Stomach (tissue), 8 donors: ENCODE measurements at regions not wholly inside any gene's neighbourhood (a gene's known extent, or its start where the extent isn't known, plus 50 kb on each side); places are given as distances from the start of the nearest gene placed in this dataset.
A peak's percentile ranks its signal among the peaks of the same experiment; 100 is the strongest.

Source experiments
- DNase-seq, 2 donors: peaks; one replicate each; pipeline versions ENCODE4 v3.0.0 to v3.0.0-alpha.2; 2013 to 2019
- H3K27ac ChIP-seq, 5 donors: fragments of 200-600 bp in 4 of 5; sonication (generic) in 4 of 5; one replicate each; pipeline ENCODE4 v1.5.1; 2013 to 2019; ENCODE audit warnings: mild to moderate bottlenecking in 1 of 5, moderate library complexity in 1 of 5
- H3K27me3 ChIP-seq, 3 donors: fragments of 200-600 bp; sonication (generic); one replicate each; pipeline ENCODE4 v1.5.1; 2017 to 2019; ENCODE audit warnings: mixed run types in 1 of 3
- H3K36me3 ChIP-seq, 4 donors: fragments of 200-600 bp; sonication (generic); 1 replicate in 3 of 4; 2 replicates in 1 of 4; pipeline ENCODE4 v1.5.1; 2016 to 2019
- H3K4me1 ChIP-seq, 4 donors: fragments of 200-600 bp; sonication (generic); one replicate each; pipeline ENCODE4 v1.5.1; 2016 to 2019
- H3K4me3 ChIP-seq, 4 donors: fragments of 200-600 bp; sonication (generic) in 3 of 4; one replicate each; pipeline ENCODE4 v1.5.1; 2016 to 2019; ENCODE audit warnings: mild to moderate bottlenecking in 1 of 4
- H3K9me3 ChIP-seq, 4 donors: fragments of 200-600 bp; sonication (generic); one replicate each; pipeline ENCODE4 v1.5.1; 2016 to 2019
- CTCF ChIP-seq, 7 experiments: fragments of 450-650 bp in 4 of 7; fragments of 200-600 bp in 3 of 7; sonication (generic) in 3 of 7; IDR thresholded peaks; one replicate each; pipeline ENCODE4 v1.5.1; 2016 to 2019; ENCODE audit warnings: antibody characterized with exemption in 7 of 7, control low read depth in 2 of 7, mild to moderate bottlenecking in 1 of 7
- EP300 ChIP-seq: sonication (generic); formaldehyde crosslinking; IDR thresholded peaks from one replicate; pipeline ENCODE4 v1.6.1; 2017; ENCODE audit warnings: antibody characterized with exemption
- POLR2A ChIP-seq, 4 donors: fragments of 450-650 bp; IDR thresholded peaks; one replicate each; pipeline ENCODE4 v1.6.1; 2016; ENCODE audit warnings: antibody characterized with exemption in 4 of 4, control low read depth in 2 of 4, mild to moderate bottlenecking in 1 of 4, moderate library complexity in 1 of 4
- POLR2AphosphoS5 ChIP-seq, 3 donors: sonication (generic); formaldehyde crosslinking; IDR thresholded peaks; one replicate each; pipeline ENCODE4 v1.6.1; 2016; ENCODE audit warnings: antibody characterized with exemption in 3 of 3
- WGBS, 5 donors: extraction: QIAGEN DNeasy Blood & Tissue Kit in 3 of 5; methylation state at CpG; one replicate each; pipeline versions ENCODE4 v1.1.5 to v1.1.7; 2013 to 2018; 5-methylcytosine and 5-hydroxymethylcytosine counted together
- intact Hi-C: fragments of 100-400 bp; cut with DNase I; formaldehyde crosslinking; loops from one replicate; pipeline ENCODE4 v1.15.1; 2023; ENCODE audit warnings: low total_unique reads
- donor health status: healthy with polysubstance abuse.
- donor health status: Bipolar disorder and iron deficiency.
- donor health status: healthy.

DNA sequence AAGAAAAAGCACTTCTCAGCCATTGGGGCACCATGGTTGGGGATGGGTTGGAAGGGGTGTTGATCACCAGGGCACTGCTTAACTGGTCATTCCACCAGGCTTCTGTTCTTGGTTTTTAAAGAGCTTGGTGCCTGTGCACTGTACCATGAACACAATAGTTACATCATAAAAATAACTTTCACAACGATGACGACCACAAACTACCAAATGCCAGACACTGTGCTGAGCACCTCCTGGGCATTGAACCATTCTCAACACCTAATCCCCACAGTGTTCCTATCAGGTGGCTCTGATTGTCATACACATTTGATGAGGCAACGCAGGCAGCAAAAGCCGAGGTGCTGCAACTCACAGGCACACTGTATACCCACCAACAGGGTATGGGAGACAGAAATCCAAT, 208.0 kb downstream of the FOXL1 start:
- DNase-seq, result peak in 1 of 2 donors; percentile 9
- 81 to 92% (median 89%) methylated on average over 4 of the region's 4 CpGs for WGBS, 5 donors
- Histone ChIP-seq H3K36me3 (no peaks in the 10 kb centered on the region), H3K9me3 (no peaks in the 10 kb centered on the region), H3K4me1 (peaks cover 0 to 8% (median 0%) of the 10 kb centered on the region in 4 donors), H3K27me3 (peaks cover 0 to 57% (median 4%) of the 10 kb centered on the region in 3 donors), H3K4me3 (no peak overlapping the region), H3K27ac (no peak overlapping the region)
- intact Hi-C loops, result no loop called here
- TF ChIP-seq CTCF (IDR thresholded peaks at IDR 0.05) (no peak), POLR2A (IDR thresholded peaks at IDR 0.05) (no peak), EP300 (no peak), POLR2AphosphoS5 (IDR thresholded peaks at IDR 0.05) (no peak)

GRCh38 chr16:86786994-86787393, 208.6 kb downstream of the FOXL1 start:
- H3K27me3 ChIP-seq, result peaks cover 0 to 60% (median 4%) of the 10 kb centered on the region in 3 donors
- intact Hi-C loops, result no loop called here
- no peaks in the 10 kb centered on the region for H3K9me3 ChIP-seq
- no peak for DNase-seq
- no peak overlapping the region for H3K27ac ChIP-seq
- TF ChIP-seq EP300 (no peak), POLR2AphosphoS5 (IDR thresholded peaks at IDR 0.05) (no peak), CTCF (IDR thresholded peaks at IDR 0.05) (no peak), POLR2A (IDR thresholded peaks at IDR 0.05) (no peak)
- WGBS, 5 donors, result 83 to 89% (median 86%) methylated on average over 1 of the region's 1 CpG
- peaks cover 0 to 8% (median 0%) of the 10 kb centered on the region in 4 donors for H3K4me1 ChIP-seq
- H3K4me3 ChIP-seq, result no peak overlapping the region
- no peaks in the 10 kb centered on the region for H3K36me3 ChIP-seq

DNA sequence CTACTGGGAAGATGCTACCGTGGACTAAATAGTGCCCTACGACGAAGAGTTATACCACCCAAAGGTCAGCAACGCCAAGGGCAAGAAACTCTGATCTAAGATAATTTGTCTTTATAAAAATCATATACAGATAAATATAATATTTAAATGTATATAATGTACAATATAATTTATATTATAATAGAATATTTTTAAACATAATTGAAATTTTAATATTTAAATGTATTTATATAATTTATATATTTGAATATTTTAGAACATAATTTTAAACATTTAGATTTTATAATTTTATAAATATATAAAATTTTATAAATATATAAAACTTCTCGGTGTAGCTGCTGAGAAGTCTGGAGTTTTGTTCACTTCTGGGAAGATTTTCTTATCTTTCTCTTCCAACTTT, 209.2 kb downstream of the FOXL1 start:
- WGBS, 5 donors, result 72 to 83% (median 74%) methylated on average over 5 of the region's 5 CpGs
- TF ChIP-seq EP300 (no peak), CTCF (IDR thresholded peaks at IDR 0.05) (no peak), POLR2AphosphoS5 (IDR thresholded peaks at IDR 0.05) (no peak)
- peaks cover 0 to 8% (median 0%) of the 10 kb centered on the region in 4 donors for H3K4me1 ChIP-seq
- H3K36me3 ChIP-seq, result no peaks in the 10 kb centered on the region
- H3K4me3 ChIP-seq, result no peak overlapping the region
- H3K27me3 ChIP-seq, result peaks cover 0 to 60% (median 4%) of the 10 kb centered on the region in 3 donors
- no peaks in the 10 kb centered on the region for H3K9me3 ChIP-seq
- DNase-seq, result no peak
- intact Hi-C loops, result no loop called here
- no peak overlapping the region for H3K27ac ChIP-seq

- peak in 1 of 2 donors; percentile 17 for DNase-seq
- Histone ChIP-seq H3K27me3 (peaks cover 0 to 67% (median 4%) of the 10 kb centered on the region in 3 donors), H3K4me3 (no peak overlapping the region), H3K4me1 (no peaks in the 10 kb centered on the region), H3K27ac (no peak overlapping the region), H3K36me3 (no peaks in the 10 kb centered on the region), H3K9me3 (no peaks in the 10 kb centered on the region)
- 29 to 53% (median 41%) methylated on average over 9 to 13 of the region's 13 CpGs for WGBS, 5 donors
- TF ChIP-seq POLR2A (IDR thresholded peaks at IDR 0.05) (no peak), EP300 (no peak), POLR2AphosphoS5 (IDR thresholded peaks at IDR 0.05) (no peak), CTCF (IDR thresholded peaks at IDR 0.05) (no peak)
- intact Hi-C loops, result no loop called here
These were observed 211.3 kb downstream of the FOXL1 start for GRCh38 chr16:86789621-86790051.
